GM23248 (cell line): ENCODE measurements at regions not wholly inside any gene's neighbourhood (a gene's known extent, or its start where the extent isn't known, plus 50 kb on each side); places are given as distances from the start of the nearest gene placed in this dataset.

Source experiments
- DNase-seq: peaks from one replicate; pipeline ENCODE4 v3.0.0-alpha.2; 2015
- H2AFZ ChIP-seq: fragments of 200-600 bp; sonication (generic); 2 replicates; pipeline ENCODE4 v1.6.1; 2016; ENCODE audit warnings: antibody characterized with exemption
- H3F3A ChIP-seq: fragments of 200-600 bp; sonication (generic); 2 replicates; pipeline ENCODE4 v1.6.1; 2016; ENCODE audit warnings: mild to moderate bottlenecking, antibody characterized with exemption, mixed run types; ENCODE audit not compliant: insufficient read depth
- H3K27ac ChIP-seq: fragments of 200-600 bp; sonication (generic); 2 replicates; pipeline ENCODE4 v1.5.1; 2016; ENCODE audit warnings: mild to moderate bottlenecking
- H3K27me3 ChIP-seq: fragments of 200-600 bp; sonication (generic); replicated peaks from 2 replicates; pipeline ENCODE4 v1.6.1; 2016; ENCODE audit warnings: mild to moderate bottlenecking; ENCODE audit not compliant: insufficient read depth
- H3K36me3 ChIP-seq: fragments of 200-600 bp; sonication (generic); 2 replicates; pipeline ENCODE4 v1.6.1; 2016; ENCODE audit warnings: low read depth, mild to moderate bottlenecking
- H3K4me1 ChIP-seq: fragments of 200-600 bp; sonication (generic); 2 replicates; pipeline ENCODE4 v1.6.1; 2016; ENCODE audit warnings: mild to moderate bottlenecking; ENCODE audit not compliant: insufficient read depth
- H3K4me2 ChIP-seq: fragments of 200-600 bp; sonication (generic); one replicate; pipeline ENCODE4 v1.6.1; 2016; ENCODE audit warnings: mild to moderate bottlenecking; ENCODE audit not compliant: unreplicated experiment
- H3K4me3 ChIP-seq: fragments of 200-600 bp; sonication (generic); 2 replicates; pipeline ENCODE4 v1.5.1; 2016; ENCODE audit warnings: mild to moderate bottlenecking
- H3K79me2 ChIP-seq: fragments of 200-600 bp; sonication (generic); 2 replicates; pipeline ENCODE4 v1.6.1; 2016; ENCODE audit warnings: mild to moderate bottlenecking; ENCODE audit not compliant: insufficient read depth
- H3K9ac ChIP-seq: fragments of 200-600 bp; sonication (generic); 2 replicates; pipeline ENCODE4 v1.6.1; 2016; ENCODE audit warnings: mild to moderate bottlenecking
- H3K9me2 ChIP-seq: fragments of 200-600 bp; sonication (generic); 2 replicates; pipeline ENCODE4 v1.6.1; 2016; ENCODE audit warnings: mixed run types, mild to moderate bottlenecking, moderate library complexity; ENCODE audit not compliant: insufficient read depth
- H3K9me3 ChIP-seq: fragments of 200-600 bp; sonication (generic); one replicate; pipeline ENCODE4 v1.6.1; 2017; ENCODE audit warnings: low read depth
- H4K20me1 ChIP-seq: fragments of 200-600 bp; sonication (generic); 2 replicates; pipeline ENCODE4 v1.6.0; 2016; ENCODE audit not compliant: insufficient read depth
- EZH2 ChIP-seq: fragments of 200-600 bp; sonication (generic); IDR thresholded peaks from 2 replicates; pipeline ENCODE4 v1.6.1; 2018; ENCODE audit warnings: antibody characterized with exemption, mild to moderate bottlenecking; ENCODE audit not compliant: insufficient read depth, poor library complexity, severe bottlenecking
- EZH2phosphoT487 ChIP-seq: fragments of 200-600 bp; sonication (generic); IDR thresholded peaks from 2 replicates; pipeline ENCODE4 v1.6.1; 2018; ENCODE audit warnings: antibody characterized with exemption, moderate library complexity, mild to moderate bottlenecking, low read depth; ENCODE audit not compliant: insufficient read depth
- whole genome bisulfite sequencing, 2 experiments: methylation state at CpG; one replicate each; pipeline ENCODE4 v1.1.6; 2015 to 2017; ENCODE audit warnings: low lambda C conversion rate in 2 of 2, low coverage in 1 of 2; ENCODE audit errors: missing lambda C conversion rate in 2 of 2; 5-methylcytosine and 5-hydroxymethylcytosine counted together
- in situ Hi-C: fragments of 300-500 bp; cut with MboI; formaldehyde crosslinking; loops from 2 replicates; pipeline ENCODE4 v1.15.0; 2020

GRCh38 chr4:10893395-10893794 is 208.8 kb upstream of the CLNK start:
- H3K36me3 ChIP-seq, result no peaks in the 10 kb centered on the region
- no peak overlapping the region for H3K27ac ChIP-seq
- no peaks in the 10 kb centered on the region for H3K79me2 ChIP-seq
- no peak overlapping the region for H3K4me3 ChIP-seq
- H2AFZ ChIP-seq, result no peak overlapping the region
- H3K9me3 ChIP-seq, result no peaks in the 10 kb centered on the region
- TF ChIP-seq EZH2phosphoT487 (no peak), EZH2 (no peak)
- no peaks in the 10 kb centered on the region for H3F3A ChIP-seq
- no peak overlapping the region for H3K9ac ChIP-seq
- no peaks in the 10 kb centered on the region for H3K9me2 ChIP-seq
- 43 to 45% methylated on average over 2 of the region's 2 CpGs for WGBS, 2 experiments
- H3K4me1 ChIP-seq, result no peaks in the 10 kb centered on the region
- no peaks in the 10 kb centered on the region for H4K20me1 ChIP-seq
- in situ Hi-C loops, result no loop called here
- no peak overlapping the region for H3K4me2 ChIP-seq
- H3K27me3 ChIP-seq, result no peaks in the 10 kb centered on the region
- no peak for DNase-seq

- Histone ChIP-seq H3K4me1 (no peaks in the 10 kb centered on the region), H3K36me3 (no peaks in the 10 kb centered on the region), H3K79me2 (no peaks in the 10 kb centered on the region), H3K9ac (no peak overlapping the region), H3K27me3 (no peaks in the 10 kb centered on the region), H3K9me2 (no peaks in the 10 kb centered on the region), H3K4me2 (no peak overlapping the region), H4K20me1 (no peaks in the 10 kb centered on the region), H3K4me3 (no peak overlapping the region), H2AFZ (no peak overlapping the region), H3K9me3 (no peaks in the 10 kb centered on the region), H3F3A (no peaks in the 10 kb centered on the region), H3K27ac (no peak overlapping the region)
- DNase-seq, result no peak
- TF ChIP-seq EZH2phosphoT487, result no peak
- no peak for TF ChIP-seq EZH2
- 4 to 13% methylated on average over 2 of the region's 2 CpGs for WGBS, 2 experiments
- in situ Hi-C loops, result no loop called here
Observed at GRCh38 chr4:10891866-10892265, 207.3 kb upstream of the CLNK start.

GRCh38 chr4:10889819-10890218 is 205.3 kb upstream of the CLNK start:
- Histone ChIP-seq H3K9ac (no peak overlapping the region), H3K27ac (no peak overlapping the region), H3K9me2 (no peaks in the 10 kb centered on the region), H2AFZ (no peak overlapping the region), H3K27me3 (no peaks in the 10 kb centered on the region), H3K9me3 (no peaks in the 10 kb centered on the region), H3K4me3 (no peak overlapping the region), H3K79me2 (no peaks in the 10 kb centered on the region), H3F3A (no peaks in the 10 kb centered on the region), H3K36me3 (no peaks in the 10 kb centered on the region), H3K4me2 (no peak overlapping the region), H3K4me1 (no peaks in the 10 kb centered on the region), H4K20me1 (no peaks in the 10 kb centered on the region)
- 53 to 57% methylated on average over 4 of the region's 4 CpGs for WGBS, 2 experiments
- DNase-seq, result no peak
- TF ChIP-seq EZH2, result no peak
- TF ChIP-seq EZH2phosphoT487, result no peak
- in situ Hi-C loops, result no loop called here

- Histone ChIP-seq H3K79me2 (no peaks in the 10 kb centered on the region), H3K4me3 (no peak overlapping the region), H3K27me3 (no peaks in the 10 kb centered on the region), H3F3A (no peaks in the 10 kb centered on the region), H3K9me3 (no peaks in the 10 kb centered on the region), H3K9me2 (no peaks in the 10 kb centered on the region), H3K4me1 (no peaks in the 10 kb centered on the region), H3K9ac (no peak overlapping the region), H3K4me2 (no peak overlapping the region), H4K20me1 (no peaks in the 10 kb centered on the region), H2AFZ (no peak overlapping the region), H3K27ac (no peak overlapping the region), H3K36me3 (no peaks in the 10 kb centered on the region)
- TF ChIP-seq EZH2 (no peak), EZH2phosphoT487 (no peak)
- in situ Hi-C loops, result no loop called here
- peak; percentile 1 for DNase-seq
- 18 to 20% methylated on average over 4 of the region's 4 CpGs for WGBS, 2 experiments
Observed at GRCh38 chr4:10879411-10880110, 195.0 kb upstream of the CLNK start.

GRCh38 chr4:10878861-10879260 is 194.3 kb upstream of the CLNK start:
- Histone ChIP-seq H3K9ac (no peak overlapping the region), H3F3A (no peaks in the 10 kb centered on the region), H3K36me3 (no peaks in the 10 kb centered on the region), H3K9me3 (no peaks in the 10 kb centered on the region), H3K4me2 (no peak overlapping the region), H3K4me3 (no peak overlapping the region), H3K79me2 (no peaks in the 10 kb centered on the region), H3K27me3 (no peaks in the 10 kb centered on the region), H3K27ac (no peak overlapping the region), H2AFZ (no peak overlapping the region), H3K9me2 (no peaks in the 10 kb centered on the region), H3K4me1 (no peaks in the 10 kb centered on the region), H4K20me1 (no peaks in the 10 kb centered on the region)
- no peak for DNase-seq
- in situ Hi-C loops, result no loop called here
- 48 to 52% methylated on average over 2 of the region's 2 CpGs for WGBS, 2 experiments
- TF ChIP-seq EZH2phosphoT487 (no peak), EZH2 (no peak)
